ENCODE measurements at regions not wholly inside any gene's neighbourhood (a gene's known extent, or its start where the extent isn't known, plus 50 kb on each side); places are given as distances from the start of the nearest gene placed in this dataset.

- TF ChIP-seq FOXM1 (IDR thresholded peaks at IDR 0.05; ENCODE audit: borderline replicate concordance): no peak
- no peak for TF ChIP-seq ZNF384 (IDR thresholded peaks at IDR 0.05)
- TF ChIP-seq FOXK2 (IDR thresholded peaks at IDR 0.05): no peak
- no peak for TF ChIP-seq SP1 (IDR thresholded peaks at IDR 0.05)
- TF ChIP-seq L3MBTL2 (conservative IDR thresholded peaks at IDR 0.05): no peak
- TF ChIP-seq SUZ12 (IDR thresholded peaks at IDR 0.05): no peak
- TF ChIP-seq HDGF (IDR thresholded peaks at IDR 0.05; ENCODE audit: borderline replicate concordance): no peak
- TF ChIP-seq FOXA1 (IDR thresholded peaks at IDR 0.05): no peak
- TF ChIP-seq NFRKB (IDR thresholded peaks at IDR 0.05): no peak
- TF ChIP-seq TARDBP (IDR thresholded peaks at IDR 0.05): no peak
- no peak for TF ChIP-seq CTBP1 (IDR thresholded peaks at IDR 0.05; ENCODE audit: borderline replicate concordance)
- no peak for TF ChIP-seq ARNT (IDR thresholded peaks at IDR 0.05)
- TF ChIP-seq ELF4 (IDR thresholded peaks at IDR 0.05): no peak
These were observed 703.6 kb upstream of the PITX2 start for GRCh38 chr4:111326450-111326849.

Measured in HEK293T (cell line).